CD4-positive, alpha-beta T cell treated with Interleukin-15 for 1 hour (primary cell): ENCODE measurements at regions not wholly inside any gene's neighbourhood (a gene's known extent, or its start where the extent isn't known, plus 50 kb on each side); places are given as distances from the start of the nearest gene placed in this dataset.

ENCODE experiments used
- DNase-seq: peaks from one replicate; pipeline ENCODE4 v3.0.0-alpha.2; 2020

DNA sequence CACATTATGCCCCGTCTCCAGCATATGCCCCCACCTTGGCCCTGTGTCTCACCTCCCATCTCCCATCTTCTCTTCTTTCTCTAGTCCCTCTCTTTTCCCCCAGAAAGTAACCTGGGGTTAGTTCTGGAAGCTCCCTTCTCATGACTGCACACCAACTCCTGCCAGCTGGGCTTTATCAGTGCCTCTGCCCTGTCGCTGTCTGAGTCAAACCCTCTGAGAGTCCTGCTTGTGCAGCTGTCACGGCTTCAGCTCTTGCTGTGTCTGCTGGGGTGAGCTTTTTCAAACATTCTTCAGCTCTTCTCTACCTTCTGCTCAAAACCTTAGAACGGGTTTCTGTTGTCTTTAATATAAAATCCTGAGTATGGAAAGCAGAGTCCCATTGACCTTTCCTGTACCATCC lies 304.5 kb upstream of the B3GAT1 start:
- no peak for DNase-seq

- DNase-seq: no peak
Observed at GRCh38 chr11:134714021-134714656, 302.1 kb upstream of the B3GAT1 start.

DNA sequence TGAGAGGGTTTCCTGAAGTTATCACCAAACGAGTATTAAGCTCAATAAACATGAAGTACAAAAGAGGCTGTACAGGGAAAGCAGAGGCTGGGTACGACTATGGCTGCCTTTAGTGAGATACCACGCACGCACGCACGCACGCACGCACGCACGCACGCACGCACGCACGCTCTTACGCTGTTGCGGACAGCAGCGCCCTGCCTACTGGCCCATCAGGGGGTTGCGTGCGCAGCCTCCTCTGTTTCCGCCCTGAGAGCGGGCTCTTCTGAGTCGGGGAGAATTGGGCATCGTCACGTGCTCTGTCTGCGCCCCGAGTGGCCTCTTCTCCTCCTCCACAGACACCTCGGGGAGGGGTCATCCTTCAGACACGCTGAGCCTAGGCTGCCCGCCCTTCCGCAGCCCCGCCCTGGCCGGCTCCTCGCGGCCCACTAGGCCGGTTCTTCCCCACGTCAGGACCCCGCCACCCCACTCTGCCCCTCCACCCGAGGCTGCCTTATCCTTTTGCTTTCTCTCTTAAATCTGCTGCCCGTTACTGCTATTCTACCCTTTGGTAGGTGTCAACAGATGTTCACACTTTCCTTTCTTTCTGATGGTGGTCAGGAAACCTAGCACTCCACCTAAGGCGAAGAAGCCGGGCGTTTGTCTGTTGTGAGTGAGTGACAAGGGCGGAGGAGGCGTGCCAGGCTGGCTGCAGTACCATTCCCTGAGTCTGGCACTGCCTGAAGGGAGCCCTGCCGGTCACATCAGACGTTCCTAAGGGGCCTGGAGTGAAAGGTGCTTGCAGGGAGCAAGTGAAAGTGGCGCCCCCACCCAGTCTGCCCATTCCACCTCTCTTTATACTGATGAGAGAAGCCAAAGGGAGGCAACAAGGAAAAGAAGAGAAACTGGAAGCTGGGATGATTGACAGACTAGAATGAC lies 300.4 kb upstream of the B3GAT1 start:
- no peak for DNase-seq

GRCh38 chr11:134711588-134711987 lies 299.5 kb upstream of the B3GAT1 start:
- DNase-seq: no peak

DNA sequence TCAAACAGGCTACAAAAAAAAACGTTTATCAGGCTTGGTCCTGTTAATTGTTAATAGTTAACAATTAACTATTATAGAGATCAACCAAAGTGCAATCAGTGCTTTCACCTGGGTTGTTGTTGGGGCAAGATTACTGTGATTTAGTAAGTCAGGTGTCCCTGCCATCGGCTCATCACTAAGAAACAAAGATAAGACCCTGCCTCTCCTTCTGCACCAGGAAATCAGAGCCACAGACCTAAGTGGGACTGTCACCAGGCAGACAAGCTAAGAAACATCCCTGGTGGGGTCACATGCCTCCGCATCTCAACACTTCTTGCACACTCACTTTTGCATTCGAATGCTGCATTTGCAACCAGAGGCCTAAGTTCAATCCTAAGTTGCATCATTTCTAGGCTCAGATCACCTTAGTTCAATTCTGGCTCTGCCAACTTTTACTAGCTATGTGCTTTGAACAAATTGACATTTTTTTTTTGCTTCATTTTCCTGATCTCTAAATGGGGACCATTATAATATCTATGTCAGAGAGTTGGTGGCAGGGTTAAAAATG lies 298.9 kb upstream of the B3GAT1 start:
- no peak for DNase-seq

- DNase-seq: no peak
Observed at GRCh38 chr11:134705858-134706257, 293.8 kb upstream of the B3GAT1 start.

DNA sequence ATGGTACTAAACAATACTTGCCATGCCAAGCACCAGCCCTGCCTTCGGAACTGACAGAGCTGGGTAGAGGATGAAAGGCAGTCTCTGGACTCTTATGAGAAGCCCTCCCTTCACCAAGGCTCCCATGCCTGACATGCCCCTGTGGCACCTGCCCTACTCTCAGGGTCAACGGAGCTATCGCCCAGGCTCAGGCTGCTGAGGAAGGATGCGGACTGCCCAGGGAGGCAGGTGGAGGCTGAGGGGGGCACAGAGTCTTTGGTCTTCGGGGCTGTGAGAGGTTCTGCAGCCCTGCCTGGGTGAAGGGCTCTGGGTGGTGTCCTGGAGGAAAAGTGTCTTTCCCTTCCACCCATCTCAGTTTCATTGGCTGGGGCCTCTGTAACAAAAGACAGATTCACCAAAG lies 290.8 kb upstream of the B3GAT1 start:
- DNase-seq: no peak

GRCh38 chr11:134701564-134702165 lies 289.6 kb upstream of the B3GAT1 start:
- DNase-seq: no peak

- DNase-seq: no peak
Observed at GRCh38 chr11:134700101-134700640, 288.1 kb upstream of the B3GAT1 start.

DNA sequence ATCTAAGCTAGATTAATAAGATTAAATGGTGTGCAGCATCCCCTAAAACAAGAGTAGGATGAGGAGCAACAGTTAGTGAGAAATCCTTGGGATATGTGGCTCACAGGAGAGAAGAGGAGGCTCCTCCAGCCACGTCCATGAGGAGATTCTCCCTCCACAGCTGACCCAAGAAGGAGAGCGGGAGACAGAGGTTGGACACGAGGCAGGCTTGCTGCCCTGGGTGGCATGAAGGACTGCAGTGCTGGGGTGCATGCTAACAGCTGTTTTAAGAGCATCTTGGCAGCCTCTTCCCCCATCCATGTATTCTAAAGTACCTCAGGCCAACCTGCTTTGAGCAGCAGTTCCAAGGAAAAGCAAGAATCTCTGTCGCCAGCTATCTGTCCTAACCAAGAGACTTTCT lies 284.4 kb upstream of the B3GAT1 start:
- no peak for DNase-seq

DNA sequence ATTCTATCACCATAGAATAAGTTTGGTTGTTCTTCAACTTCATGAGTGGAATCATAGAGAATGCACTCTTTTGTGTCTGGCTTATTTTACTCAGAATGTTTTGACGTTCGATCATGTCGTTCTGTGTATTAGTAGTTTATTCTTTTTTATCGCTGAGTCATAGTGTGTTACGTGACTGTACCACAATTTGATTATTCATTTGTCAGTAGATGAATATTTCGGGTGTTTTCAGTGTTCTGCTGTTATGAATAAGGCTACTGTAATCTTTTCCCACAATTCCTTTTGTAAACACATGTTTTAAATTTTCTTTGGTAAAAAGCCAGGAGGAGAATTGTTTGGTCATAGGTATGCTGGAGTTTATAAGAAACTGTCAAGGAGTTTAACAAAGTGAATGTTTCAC lies 279.9 kb upstream of the B3GAT1 start:
- no peak for DNase-seq

DNA sequence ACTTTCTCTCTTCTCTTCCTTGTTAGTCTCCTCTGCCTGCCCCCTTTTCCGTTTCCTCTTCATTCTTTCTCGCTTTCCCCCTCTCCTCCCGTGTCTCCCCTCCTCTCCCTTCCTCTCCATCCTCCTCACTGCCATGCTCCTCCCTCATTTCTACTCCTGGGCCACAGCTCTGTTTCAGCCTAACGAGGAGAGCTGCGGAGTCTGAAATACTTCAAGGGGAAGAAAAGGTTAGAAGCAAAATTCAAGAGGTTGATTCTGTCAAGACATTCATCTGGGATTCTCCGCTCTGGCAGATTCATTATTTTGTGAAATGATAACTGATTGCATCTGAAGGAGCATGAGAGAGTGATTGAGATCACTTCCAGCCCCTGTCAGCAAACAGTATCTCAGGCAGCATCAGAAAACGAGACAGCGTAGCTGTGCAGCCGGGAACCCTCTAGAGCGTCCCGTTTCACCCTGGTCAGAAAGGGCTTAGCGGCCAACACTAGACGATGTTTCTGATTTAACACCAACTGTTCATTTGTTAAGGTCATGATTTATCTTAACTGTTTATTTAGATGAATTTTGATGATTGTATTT lies 279.3 kb upstream of the B3GAT1 start:
- no peak for DNase-seq

GRCh38 chr11:134689886-134690285 lies 277.8 kb upstream of the B3GAT1 start:
- DNase-seq: no peak

DNA sequence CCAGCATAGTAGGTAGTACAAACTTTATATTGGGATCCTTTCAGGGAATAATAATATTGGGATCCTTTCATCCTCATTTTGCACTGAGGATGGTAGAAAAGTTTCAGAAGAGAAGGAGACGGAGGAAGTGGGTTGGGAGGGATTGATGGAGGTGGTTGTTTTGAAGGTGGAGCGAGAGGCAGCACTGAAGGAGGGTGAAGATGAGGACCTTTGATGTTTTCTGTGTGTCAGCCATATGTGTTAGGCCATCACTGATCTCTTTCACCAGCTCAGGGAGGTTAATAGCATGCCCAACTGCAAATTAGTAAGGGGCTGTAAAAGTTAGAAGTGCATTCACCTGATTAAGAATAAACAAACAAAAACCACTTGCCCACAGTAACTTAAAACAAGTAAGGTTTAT lies 275.5 kb upstream of the B3GAT1 start:
- no peak for DNase-seq

DNA sequence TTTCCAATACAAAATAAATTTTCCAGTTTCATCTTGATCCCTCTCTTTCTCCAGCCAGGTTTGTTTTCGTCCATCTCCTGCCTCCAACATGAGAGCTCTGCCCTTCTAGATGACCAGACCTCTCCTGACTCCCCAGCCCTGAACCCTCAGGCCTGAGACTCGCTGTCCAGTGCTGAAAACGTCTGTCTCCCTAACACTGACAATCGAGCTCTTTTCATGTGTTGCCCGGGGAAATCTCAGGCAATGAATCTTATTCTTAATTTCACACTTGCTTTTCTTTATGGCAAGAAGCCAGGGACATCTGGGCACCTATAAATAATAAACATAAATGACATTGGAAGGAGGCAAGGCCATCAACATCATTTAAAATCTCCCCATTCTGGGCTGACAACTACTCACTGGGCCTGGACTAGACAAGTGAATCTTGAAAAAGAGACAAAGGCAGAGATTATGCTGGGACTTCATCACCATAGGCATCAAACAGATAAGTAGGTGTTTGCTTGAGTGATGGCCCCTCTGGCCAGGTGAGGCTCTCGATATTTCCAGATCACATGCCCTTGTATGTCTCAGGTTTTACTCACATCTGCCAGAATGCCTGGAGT lies 274.5 kb upstream of the B3GAT1 start:
- DNase-seq: no peak

- DNase-seq: no peak
Observed at GRCh38 chr11:134685793-134686380, 273.8 kb upstream of the B3GAT1 start.

DNA sequence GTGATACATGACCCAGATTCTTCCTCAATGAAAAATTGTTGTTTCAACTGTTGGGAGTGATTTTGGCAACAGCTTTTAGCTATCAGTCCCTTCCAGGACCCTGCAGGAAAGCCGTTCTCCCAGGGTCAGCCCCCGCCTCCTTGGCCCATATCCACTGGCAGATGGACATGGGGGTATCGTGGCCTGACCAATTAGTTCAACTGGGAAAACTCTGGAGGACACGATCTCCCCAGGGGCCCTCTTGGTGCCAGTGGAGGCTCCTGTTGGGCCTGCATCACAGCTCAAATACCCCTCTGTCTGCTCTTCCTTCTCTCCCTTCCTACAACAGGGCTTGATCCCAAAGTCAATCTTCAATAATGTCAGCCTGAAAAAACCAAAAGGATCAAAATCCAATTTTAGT lies 272.5 kb upstream of the B3GAT1 start:
- no peak for DNase-seq

DNA sequence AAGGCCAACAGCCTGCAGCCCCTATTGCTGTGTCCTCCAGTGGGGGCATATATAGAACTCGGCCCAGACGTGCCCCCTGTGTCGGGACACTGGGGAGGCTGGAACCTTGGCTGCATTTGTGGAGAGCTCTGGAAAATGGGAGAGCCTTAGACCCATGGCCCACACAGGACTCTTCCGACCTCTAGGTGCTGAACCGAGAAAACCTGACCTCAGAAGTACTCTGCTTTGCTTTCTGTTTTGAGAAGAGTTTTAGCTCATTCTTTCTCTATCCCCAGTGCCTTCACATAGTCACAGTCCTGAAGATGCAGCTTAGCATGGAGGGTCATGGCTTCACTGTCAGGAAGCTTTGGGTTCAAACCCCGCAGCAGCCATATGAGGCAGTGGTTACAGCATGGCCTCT lies 271.8 kb upstream of the B3GAT1 start:
- no peak for DNase-seq

DNA sequence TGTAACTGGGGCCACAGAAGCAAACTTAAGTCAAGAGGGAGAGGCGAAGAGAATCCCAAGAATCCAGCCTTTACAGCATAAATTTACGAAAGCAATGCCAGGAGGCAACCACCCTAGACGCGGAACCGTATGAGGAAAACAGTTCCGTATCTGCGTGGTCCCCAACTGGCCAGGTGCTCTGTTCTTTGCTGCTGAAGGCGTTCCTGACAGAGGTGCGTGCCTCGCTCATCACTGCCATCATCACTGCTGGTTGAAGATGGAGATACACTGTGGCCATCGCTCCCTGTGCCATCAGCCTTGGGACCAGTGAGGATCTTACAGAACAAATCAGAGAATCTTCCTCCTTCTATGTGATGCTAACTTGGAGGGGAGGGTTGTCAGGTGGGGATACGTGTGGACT lies 270.5 kb upstream of the B3GAT1 start:
- DNase-seq: no peak

GRCh38 chr11:134679592-134679991 lies 267.6 kb upstream of the B3GAT1 start:
- DNase-seq: no peak

- no peak for DNase-seq
Observed at GRCh38 chr11:134678744-134679143, 266.7 kb upstream of the B3GAT1 start.

DNA sequence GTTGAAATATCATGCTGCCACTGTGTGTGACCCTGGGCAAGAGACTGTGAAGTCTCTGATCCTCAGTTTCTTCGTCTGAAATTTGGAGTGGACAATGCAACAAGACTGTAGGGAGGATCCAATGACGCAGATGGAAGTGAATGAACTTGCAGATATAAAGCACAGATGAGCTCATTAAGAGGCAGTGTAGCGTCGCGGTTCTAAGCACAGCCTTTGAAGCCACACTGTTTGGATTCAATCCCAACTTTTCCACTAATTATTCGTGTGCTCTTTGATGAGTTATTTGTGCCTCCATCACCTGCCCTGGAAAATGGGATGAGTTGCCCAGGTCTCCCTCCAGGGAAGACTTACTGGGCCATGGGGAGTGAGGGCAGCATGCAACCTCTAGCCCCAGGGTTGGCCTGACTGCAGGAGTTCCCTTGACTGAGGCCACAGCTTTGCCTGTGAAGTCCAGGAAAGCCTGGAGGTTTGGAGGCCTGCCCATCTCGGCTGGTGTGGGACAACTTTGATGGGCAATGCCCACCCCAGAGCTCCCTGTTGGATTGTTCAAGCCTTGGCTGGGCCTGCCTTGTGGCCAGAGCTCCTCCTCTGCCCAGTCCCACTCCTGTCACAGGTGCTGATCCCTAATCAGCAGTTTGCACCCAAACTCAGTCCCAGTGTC lies 266.0 kb upstream of the B3GAT1 start:
- DNase-seq: no peak
